H1 (cell line): ENCODE measurements at regions not wholly inside any gene's neighbourhood (a gene's known extent, or its start where the extent isn't known, plus 50 kb on each side); places are given as distances from the start of the nearest gene placed in this dataset.

Experiments
- CTCF ChIA-PET: fragments of 300-600 bp; sonication (Branson Sonifier 250); formaldehyde crosslinking; loops from one replicate; lab custom pipeline; 2021; ENCODE audit not compliant: partially characterized antibody; lab: Charles Lee
- POLR2A ChIA-PET: fragments of 300-600 bp; sonication (Branson Sonifier 250); formaldehyde crosslinking; loops from one replicate; lab custom pipeline; 2021; ENCODE audit warnings: inconsistent platforms; ENCODE audit not compliant: partially characterized antibody; lab: Charles Lee
- DNase-seq, 2 experiments: peaks; one replicate each; pipeline versions ENCODE4 v3.0.0 to v3.0.0-alpha.2; 2010 to 2022; ENCODE audit warnings: low spot score in 2 of 2, low read depth in 1 of 2, mixed read lengths in 1 of 2
- FAIRE-seq: peaks from 2 replicates; lab custom pipeline; 2011; peaks lifted over from hg19 to GRCh38; lab: Jason Lieb, UNC
- H2AFZ ChIP-seq: 2 replicates; pipeline ENCODE4 v1.8.1; 2012; ENCODE audit warnings: low read length, inconsistent platforms
- H2AK5ac ChIP-seq: 2 replicates; pipeline ENCODE4 v1.6.1; 2013; ENCODE audit warnings: low read depth, low read length
- H2BK120ac ChIP-seq: replicated peaks from 2 replicates; pipeline ENCODE3; 2013; ENCODE audit warnings: low read depth, low read length, inconsistent platforms
- H2BK12ac ChIP-seq: 2 replicates; pipeline ENCODE4 v1.6.1; 2013; ENCODE audit warnings: low read depth, low read length
- H2BK15ac ChIP-seq: 2 replicates; pipeline ENCODE4 v1.6.1; 2013; ENCODE audit warnings: low read length
- H2BK20ac ChIP-seq: 2 replicates; pipeline ENCODE4 v1.6.1; 2013; ENCODE audit warnings: low read length
- H2BK5ac ChIP-seq: 2 replicates; pipeline ENCODE4 v1.6.1; 2013; ENCODE audit warnings: low read depth, low read length
- H3K14ac ChIP-seq: 2 replicates; pipeline ENCODE4 v1.6.1; 2013; ENCODE audit warnings: inconsistent platforms; ENCODE audit not compliant: insufficient read length
- H3K18ac ChIP-seq: 2 replicates; pipeline ENCODE4 v1.6.1; 2013; ENCODE audit warnings: low read length; ENCODE audit errors: extremely low read depth
- H3K23ac ChIP-seq: 2 replicates; pipeline ENCODE4 v1.6.1; 2013; ENCODE audit warnings: inconsistent platforms; ENCODE audit not compliant: insufficient read length
- H3K23me2 ChIP-seq: 2 replicates; pipeline ENCODE4 v1.6.1; 2013; ENCODE audit warnings: low read depth, low read length
- H3K27ac ChIP-seq: 2 replicates; pipeline ENCODE4 v1.6.1; 2011; ENCODE audit warnings: low read depth, low read length, inconsistent platforms
- H3K27me3 ChIP-seq, 4 experiments: replicated peaks in 1 of 4; 1 replicate in 1 of 4; 2 replicates in 3 of 4; pipeline versions ENCODE4 v1.6.1 to v1.8.1; 2011 to 2013; ENCODE audit warnings: low read length in 3 of 4, mild to moderate bottlenecking in 3 of 4, inconsistent platforms in 2 of 4, mixed read lengths in 2 of 4, moderate library complexity in 1 of 4; ENCODE audit not compliant: control insufficient read depth in 3 of 4, insufficient read depth in 3 of 4; ENCODE audit errors: extremely low read depth in 1 of 4
- H3K36me3 ChIP-seq, 4 experiments: 2 replicates each; pipeline versions ENCODE4 v1.6.1 to v1.8.1; 2011 to 2013; ENCODE audit warnings: mild to moderate bottlenecking in 4 of 4, low read length in 3 of 4, moderate library complexity in 2 of 4, control low read depth in 1 of 4, inconsistent platforms in 1 of 4; ENCODE audit not compliant: insufficient read depth in 4 of 4, control insufficient read depth in 2 of 4
- H3K4ac ChIP-seq: replicated peaks from 2 replicates; pipeline ENCODE3; 2013; ENCODE audit warnings: low read length, low read depth, mixed read lengths, inconsistent platforms; ENCODE audit not compliant: insufficient read length
- H3K4me1 ChIP-seq, 4 experiments: replicated peaks in 1 of 4; 1 replicate in 1 of 4; 2 replicates in 3 of 4; pipeline versions ENCODE4 v1.6.1 to v1.8.1; 2011 to 2013; ENCODE audit warnings: low read length in 3 of 4, inconsistent platforms in 2 of 4, mixed read lengths in 1 of 4; ENCODE audit not compliant: insufficient read depth in 4 of 4, control insufficient read depth in 3 of 4
- H3K4me2 ChIP-seq, 2 experiments: 2 replicates each; pipeline versions ENCODE4 v1.6.1 to v1.8.1; 2011 to 2013; ENCODE audit warnings: low read depth in 2 of 2, low read length in 2 of 2, control low read depth in 1 of 2, inconsistent platforms in 1 of 2, mild to moderate bottlenecking in 1 of 2; ENCODE audit not compliant: insufficient read depth in 1 of 2
- H3K4me3 ChIP-seq, 4 experiments: fragments of 200-600, 300-600 bp in 1 of 4; sonication (generic), shearing (Covaris generic), sonication (Bioruptor Twin) in 1 of 4; 2 replicates each; pipeline versions ENCODE4 v1.5.1 to v1.8.1; 2011 to 2016; ENCODE audit warnings: low read length in 4 of 4, low read depth in 3 of 4, control low read depth in 2 of 4, inconsistent platforms in 2 of 4, mild to moderate bottlenecking in 2 of 4, mixed read lengths in 1 of 4, moderate library complexity in 1 of 4; ENCODE audit not compliant: insufficient read depth in 2 of 4; ENCODE audit errors: extremely low read depth in 1 of 4
- H3K56ac ChIP-seq: replicated peaks from 2 replicates; pipeline ENCODE3; 2013; ENCODE audit warnings: low read depth, mild to moderate bottlenecking, mixed read lengths, low read length, inconsistent platforms; ENCODE audit not compliant: insufficient read length
- H3K79me1 ChIP-seq: 2 replicates; pipeline ENCODE4 v1.6.1; 2013; ENCODE audit warnings: low read depth, low read length, control low read depth
- H3K79me2 ChIP-seq, 2 experiments: 2 replicates each; pipeline versions ENCODE4 v1.6.1 to v1.8.1; 2012 to 2013; ENCODE audit warnings: low read length in 2 of 2, mild to moderate bottlenecking in 2 of 2, inconsistent platforms in 1 of 2; ENCODE audit not compliant: insufficient read depth in 2 of 2, control insufficient read depth in 1 of 2
- H3K9ac ChIP-seq, 4 experiments: replicated peaks in 1 of 4; 1 replicate in 1 of 4; 2 replicates in 3 of 4; pipeline versions ENCODE4 v1.6.1 to v1.8.1; 2011 to 2013; ENCODE audit warnings: low read depth in 3 of 4, low read length in 3 of 4, control low read depth in 2 of 4, mild to moderate bottlenecking in 2 of 4, moderate library complexity in 2 of 4, inconsistent platforms in 1 of 4; ENCODE audit errors: extremely low read depth in 1 of 4
- H3K9me3 ChIP-seq, 2 experiments: 2 replicates each; pipeline versions ENCODE4 v1.6.1 to v1.8.1; 2012 to 2013; ENCODE audit warnings: mild to moderate bottlenecking in 2 of 2, moderate library complexity in 2 of 2, control low read depth in 1 of 2, inconsistent platforms in 1 of 2, low read depth in 1 of 2, low read length in 1 of 2, mixed read lengths in 1 of 2; ENCODE audit not compliant: insufficient read depth in 2 of 2
- H4K20me1 ChIP-seq, 2 experiments: replicated peaks in 1 of 2; 2 replicates each; pipeline versions ENCODE3 to v1.8.1; 2011 to 2013; ENCODE audit warnings: inconsistent platforms in 2 of 2, low read length in 2 of 2, mild to moderate bottlenecking in 1 of 2; ENCODE audit not compliant: insufficient read depth in 2 of 2, control insufficient read depth in 1 of 2
- H4K5ac ChIP-seq: 2 replicates; pipeline ENCODE4 v1.6.1; 2013; ENCODE audit warnings: low read length, low read depth, mixed read lengths, inconsistent platforms; ENCODE audit not compliant: insufficient read length
- H4K8ac ChIP-seq: 2 replicates; pipeline ENCODE4 v1.8.0; 2013; ENCODE audit warnings: mild to moderate bottlenecking, moderate library complexity, low read length, inconsistent platforms; ENCODE audit not compliant: insufficient read depth; ENCODE audit errors: extremely low read depth
- H4K91ac ChIP-seq: replicated peaks from 2 replicates; pipeline ENCODE3; 2013; ENCODE audit warnings: low read length, mixed read lengths, inconsistent platforms; ENCODE audit not compliant: insufficient read length
- JUND ChIP-seq: IDR thresholded peaks from 2 replicates; pipeline ENCODE4 v1.6.1; 2011; ENCODE audit warnings: mild to moderate bottlenecking, improper control_type of control experiment, low read length
- WGBS, 2 experiments: shearing (Covaris generic) in 1 of 2; methylation state at CpG; one replicate each; pipeline versions ENCODE4 v1.1.6 to v1.1.7; 2013 to 2015; ENCODE audit warnings: low lambda C conversion rate in 2 of 2, mixed read lengths in 2 of 2, inconsistent platforms in 1 of 2, low coverage in 1 of 2, missing lambda C conversion rate in 1 of 2; ENCODE audit not compliant: insufficient replicate concordance in 2 of 2, insufficient coverage in 1 of 2, insufficient read length in 1 of 2; ENCODE audit errors: extremely low coverage in 1 of 2, missing lambda C conversion rate in 1 of 2; 5-methylcytosine and 5-hydroxymethylcytosine counted together
- TF ChIP-seq, protein P1 (sequence below), 3 experiments: IDR thresholded peaks; 1 replicate in 2 of 3; 2 replicates in 1 of 3; pipeline versions ENCODE4 v1.5.1 to v1.6.1; 2011; ENCODE audit warnings: low read length in 3 of 3, mild to moderate bottlenecking in 3 of 3, inconsistent platforms in 2 of 3, low read depth in 1 of 3, moderate library complexity in 1 of 3; ENCODE audit not compliant: insufficient read depth in 1 of 3; ENCODE audit errors: control extremely low read depth in 1 of 3

DNA sequence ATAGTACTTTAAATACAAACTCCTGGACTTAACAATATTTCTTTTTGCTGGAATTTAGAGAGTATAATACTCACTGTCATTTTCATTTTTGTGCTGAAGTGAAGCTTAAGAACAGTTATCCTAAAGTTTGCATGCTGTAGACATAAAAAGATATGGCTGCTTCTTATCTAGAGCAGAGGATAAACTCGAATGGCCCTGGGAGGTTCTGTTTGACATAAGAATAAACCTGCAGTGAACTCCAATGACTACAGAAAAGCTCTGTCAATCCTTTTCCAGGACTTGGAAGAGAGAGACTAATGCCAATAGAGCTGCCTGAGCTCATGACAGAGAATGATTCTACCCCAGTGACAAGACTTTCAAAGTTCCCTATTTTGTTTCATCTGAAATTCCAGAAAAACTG lies 1017.8 kb upstream of the MIR17HG start:
- Histone ChIP-seq H3K18ac (no peak overlapping the region), H3K27ac (no peak overlapping the region), H2BK15ac (no peak overlapping the region), H3K4me1 (no peaks in the 10 kb centered on the region), H3K4ac (no peak overlapping the region), H3K14ac (no peak overlapping the region), H4K91ac (no peak overlapping the region), H3K36me3 (no peaks in the 10 kb centered on the region), H2BK5ac (no peak overlapping the region), H2AFZ (no peak overlapping the region), H4K8ac (no peak overlapping the region), H3K9me3 (no peaks in the 10 kb centered on the region), H3K23me2 (no peaks in the 10 kb centered on the region), H3K4me2 (no peak overlapping the region), H3K27me3 (no peaks in the 10 kb centered on the region), H2BK20ac (no peak overlapping the region), H3K23ac (no peak overlapping the region), H3K79me1 (no peaks in the 10 kb centered on the region), H3K79me2 (no peaks in the 10 kb centered on the region), H4K20me1 (no peaks in the 10 kb centered on the region), H3K56ac (no peak overlapping the region), H3K4me3 (no peak overlapping the region), H2BK120ac (no peak overlapping the region), H3K9ac (no peak overlapping the region), H4K5ac (no peak overlapping the region), H2BK12ac (no peak overlapping the region), H2AK5ac (no peak overlapping the region)
- DNase-seq, result no peak
- ChIA-PET CTCF (interaction anchor here (1.0 kb wide), 1 partner anchor 18 kb away, joined by 3 read pairs; no protein-coding TSS in a partner anchor), POLR2A (no interaction called here)
- TF ChIP-seq JUND, result no peak
- TF ChIP-seq, protein P1, sequence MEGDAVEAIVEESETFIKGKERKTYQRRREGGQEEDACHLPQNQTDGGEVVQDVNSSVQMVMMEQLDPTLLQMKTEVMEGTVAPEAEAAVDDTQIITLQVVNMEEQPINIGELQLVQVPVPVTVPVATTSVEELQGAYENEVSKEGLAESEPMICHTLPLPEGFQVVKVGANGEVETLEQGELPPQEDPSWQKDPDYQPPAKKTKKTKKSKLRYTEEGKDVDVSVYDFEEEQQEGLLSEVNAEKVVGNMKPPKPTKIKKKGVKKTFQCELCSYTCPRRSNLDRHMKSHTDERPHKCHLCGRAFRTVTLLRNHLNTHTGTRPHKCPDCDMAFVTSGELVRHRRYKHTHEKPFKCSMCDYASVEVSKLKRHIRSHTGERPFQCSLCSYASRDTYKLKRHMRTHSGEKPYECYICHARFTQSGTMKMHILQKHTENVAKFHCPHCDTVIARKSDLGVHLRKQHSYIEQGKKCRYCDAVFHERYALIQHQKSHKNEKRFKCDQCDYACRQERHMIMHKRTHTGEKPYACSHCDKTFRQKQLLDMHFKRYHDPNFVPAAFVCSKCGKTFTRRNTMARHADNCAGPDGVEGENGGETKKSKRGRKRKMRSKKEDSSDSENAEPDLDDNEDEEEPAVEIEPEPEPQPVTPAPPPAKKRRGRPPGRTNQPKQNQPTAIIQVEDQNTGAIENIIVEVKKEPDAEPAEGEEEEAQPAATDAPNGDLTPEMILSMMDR (IDR thresholded peaks at IDR 0.05; ENCODE audit: control extremely low read depth in 1 of 3, insufficient read depth in 1 of 3, low read depth in 1 of 3, low read length in 3 of 3), result no peak
- no peak for FAIRE-seq
- 65% methylated on average over 1 of the region's 1 CpG; no CpG with 5 or more reads in 1 of the 2 experiments for WGBS, 2 experiments
